NT2/D1 (cell line): ENCODE measurements at regions not wholly inside any gene's neighbourhood (a gene's known extent, or its start where the extent isn't known, plus 50 kb on each side); places are given as distances from the start of the nearest gene placed in this dataset.

Experiments used
- SUZ12 ChIP-seq: IDR thresholded peaks from 2 replicates; pipeline ENCODE4 v1.6.1; 2011; ENCODE audit not compliant: insufficient read length, insufficient read depth; ENCODE audit errors: extremely low read depth
- YY1 ChIP-seq: IDR thresholded peaks from 2 replicates; pipeline ENCODE4 v1.6.1; 2011; ENCODE audit not compliant: insufficient read length, insufficient read depth
- ZNF274 ChIP-seq: IDR thresholded peaks from 2 replicates; pipeline ENCODE4 v1.6.1; 2011; ENCODE audit warnings: mild to moderate bottlenecking, low read depth, low read length

GRCh38 chr22:47654922-47655491 lies 892.6 kb downstream of the TBC1D22A start:
- TF ChIP-seq YY1 (no peak), SUZ12 (no peak), ZNF274 (no peak)
